Trophoblast cell (in vitro differentiated cells and primary cell): ENCODE measurements at regions not wholly inside any gene's neighbourhood (a gene's known extent, or its start where the extent isn't known, plus 50 kb on each side); places are given as distances from the start of the nearest gene placed in this dataset.

ENCODE experiments used
- DNase-seq, 2 donors: peaks; one replicate each; pipeline ENCODE4 v3.0.0-alpha.2; 2016
- H2AFZ ChIP-seq: 2 replicates; pipeline ENCODE4 v1.6.1; 2013; ENCODE audit warnings: low read length, moderate library complexity, mild to moderate bottlenecking; ENCODE audit not compliant: insufficient read depth, poor library complexity
- H2AK5ac ChIP-seq: 2 replicates; pipeline ENCODE4 v1.6.1; 2013; ENCODE audit warnings: mild to moderate bottlenecking, low read length
- H2BK120ac ChIP-seq: 2 replicates; pipeline ENCODE4 v1.6.1; 2013; ENCODE audit warnings: low read length, mild to moderate bottlenecking, moderate library complexity; ENCODE audit not compliant: insufficient read depth, poor library complexity
- H2BK12ac ChIP-seq: 2 replicates; pipeline ENCODE4 v1.6.1; 2013; ENCODE audit warnings: mild to moderate bottlenecking, low read length, moderate library complexity
- H2BK5ac ChIP-seq: 2 replicates; pipeline ENCODE4 v1.6.1; 2013; ENCODE audit warnings: low read length, low read depth, moderate library complexity, mild to moderate bottlenecking; ENCODE audit not compliant: poor library complexity
- H3K14ac ChIP-seq: 2 replicates; pipeline ENCODE4 v1.6.1; 2013; ENCODE audit warnings: mild to moderate bottlenecking, low read length
- H3K18ac ChIP-seq: 2 replicates; pipeline ENCODE4 v1.6.1; 2013; ENCODE audit warnings: mild to moderate bottlenecking, low read length
- H3K23ac ChIP-seq: 2 replicates; pipeline ENCODE4 v1.6.1; 2013; ENCODE audit warnings: low read length
- H3K27ac ChIP-seq: 2 replicates; pipeline ENCODE4 v1.5.1; 2013; ENCODE audit warnings: low read depth, mild to moderate bottlenecking, inconsistent platforms, low read length, moderate library complexity
- H3K27me3 ChIP-seq: 2 replicates; pipeline ENCODE4 v1.6.1; 2013; ENCODE audit warnings: inconsistent platforms, mild to moderate bottlenecking, low read length, moderate library complexity; ENCODE audit not compliant: insufficient read depth
- H3K36me3 ChIP-seq, 2 experiments: 1 replicate in 1 of 2; 2 replicates in 1 of 2; pipeline ENCODE4 v1.6.1; 2013; ENCODE audit warnings: low read length in 2 of 2, mild to moderate bottlenecking in 2 of 2, moderate library complexity in 1 of 2; ENCODE audit not compliant: insufficient read depth in 2 of 2, control insufficient read depth in 1 of 2
- H3K4ac ChIP-seq: 2 replicates; pipeline ENCODE4 v1.6.1; 2013; ENCODE audit warnings: low read depth, mild to moderate bottlenecking, low read length, moderate library complexity
- H3K4me1 ChIP-seq, 2 experiments: 1 replicate in 1 of 2; 2 replicates in 1 of 2; pipeline ENCODE4 v1.6.1; 2013; ENCODE audit warnings: low read length in 2 of 2, mild to moderate bottlenecking in 2 of 2, moderate library complexity in 1 of 2; ENCODE audit not compliant: insufficient read depth in 2 of 2, control insufficient read depth in 1 of 2
- H3K4me2 ChIP-seq: 2 replicates; pipeline ENCODE4 v1.6.1; 2013; ENCODE audit warnings: inconsistent platforms, mild to moderate bottlenecking, low read length, moderate library complexity
- H3K4me3 ChIP-seq: 2 replicates; pipeline ENCODE4 v1.5.1; 2013; ENCODE audit warnings: mild to moderate bottlenecking, low read depth, low read length, inconsistent platforms
- H3K79me1 ChIP-seq: one replicate; pipeline ENCODE4 v1.6.1; 2013; ENCODE audit warnings: low read length
- H3K79me2 ChIP-seq: 2 replicates; pipeline ENCODE4 v1.6.1; 2013; ENCODE audit warnings: low read length, mild to moderate bottlenecking; ENCODE audit not compliant: control insufficient read depth, insufficient read depth, poor library complexity
- H3K9ac ChIP-seq: 2 replicates; pipeline ENCODE4 v1.6.1; 2013; ENCODE audit warnings: mild to moderate bottlenecking, low read length
- H3K9me3 ChIP-seq: 2 replicates; pipeline ENCODE4 v1.6.1; 2013; ENCODE audit warnings: low read depth, mild to moderate bottlenecking, control low read depth, inconsistent platforms, low read length; ENCODE audit not compliant: insufficient read depth
- H4K12ac ChIP-seq: 2 replicates; pipeline ENCODE4 v1.6.1; 2013; ENCODE audit warnings: low read depth, mild to moderate bottlenecking, low read length, moderate library complexity
- H4K8ac ChIP-seq: 2 replicates; pipeline ENCODE4 v1.6.1; 2013; ENCODE audit warnings: low read depth, mild to moderate bottlenecking, low read length, moderate library complexity
- H4K91ac ChIP-seq: one replicate; pipeline ENCODE4 v1.6.1; 2013; ENCODE audit warnings: low read depth, mild to moderate bottlenecking, low read length, moderate library complexity
- WGBS: extraction: QIAGEN DNeasy Blood & Tissue Kit; methylation state at CpG from one replicate; pipeline ENCODE4 v1.1.7; 2013; ENCODE audit warnings: missing lambda C conversion rate; ENCODE audit not compliant: insufficient read length, insufficient coverage; ENCODE audit errors: extremely low coverage; 5-methylcytosine and 5-hydroxymethylcytosine counted together

- H3K4ac ChIP-seq: no peak overlapping the region
- no CpG with 5 or more reads among the region's 2 CpGs for whole genome bisulfite sequencing
- H2BK120ac ChIP-seq: no peak overlapping the region
- no peak overlapping the region for H3K4me3 ChIP-seq
- no peak overlapping the region for H3K18ac ChIP-seq
- no peaks in the 10 kb centered on the region for H3K9me3 ChIP-seq
- H3K27ac ChIP-seq: peak overlapping the region; percentile 70
- no peak overlapping the region for H2AFZ ChIP-seq
- no peak overlapping the region for H4K8ac ChIP-seq
- H3K79me1 ChIP-seq: peaks cover 16% of the 10 kb centered on the region
- no peaks in the 10 kb centered on the region for H3K36me3 ChIP-seq
- H3K4me2 ChIP-seq: no peak overlapping the region
- H2BK12ac ChIP-seq: no peak overlapping the region
- H3K79me2 ChIP-seq: no peaks in the 10 kb centered on the region
- H3K4me1 ChIP-seq: peaks cover 2 to 10% of the 10 kb centered on the region in 2 experiments
- H2BK5ac ChIP-seq: no peak overlapping the region
- H4K91ac ChIP-seq: no peak overlapping the region
- H4K12ac ChIP-seq: no peak overlapping the region
- H3K9ac ChIP-seq: no peak overlapping the region
- H2AK5ac ChIP-seq: no peak overlapping the region
- no peaks in the 10 kb centered on the region for H3K27me3 ChIP-seq
- no peak overlapping the region for H3K14ac ChIP-seq
- DNase-seq: peak; percentile 66 to 80
- no peak overlapping the region for H3K23ac ChIP-seq
These were observed 102.4 kb downstream of the EFNB2 start for GRCh38 chr13:106433066-106433465.

GRCh38 chr13:106432636-106433035 is 102.8 kb downstream of the EFNB2 start:
- Histone ChIP-seq H2AFZ (no peak overlapping the region), H3K27me3 (no peaks in the 10 kb centered on the region), H2BK12ac (no peak overlapping the region), H3K4me2 (no peak overlapping the region), H3K36me3 (no peaks in the 10 kb centered on the region), H3K23ac (no peak overlapping the region), H3K79me2 (no peaks in the 10 kb centered on the region), H4K8ac (no peak overlapping the region), H3K79me1 (peaks cover 16% of the 10 kb centered on the region), H3K14ac (no peak overlapping the region), H3K9me3 (no peaks in the 10 kb centered on the region), H4K12ac (no peak overlapping the region), H3K9ac (no peak overlapping the region), H3K4ac (no peak overlapping the region), H3K18ac (no peak overlapping the region), H3K4me3 (no peak overlapping the region), H2BK120ac (no peak overlapping the region), H3K4me1 (peaks cover 2 to 10% of the 10 kb centered on the region in 2 experiments), H3K27ac (peak overlapping the region; percentile 58), H2BK5ac (no peak overlapping the region), H2AK5ac (no peak overlapping the region), H4K91ac (no peak overlapping the region)
- WGBS: no CpG with 5 or more reads among the region's 3 CpGs
- DNase-seq: peak; percentile 62 to 81

GRCh38 chr13:106426909-106427308 is 108.6 kb downstream of the EFNB2 start:
- no CpG with 5 or more reads among the region's 4 CpGs for WGBS
- no peak overlapping the region for H3K14ac ChIP-seq

GRCh38 chr13:106425661-106426060 is 109.8 kb downstream of the EFNB2 start:
- no peaks in the 10 kb centered on the region for H3K79me2 ChIP-seq
- H2BK12ac ChIP-seq: peak overlapping the region; percentile 25
- H2AFZ ChIP-seq: peak overlapping the region; percentile 17
- H2AK5ac ChIP-seq: peak overlapping the region; percentile 97
- no peak overlapping the region for H3K4me3 ChIP-seq
- peaks cover 8 to 14% of the 10 kb centered on the region in 2 experiments for H3K4me1 ChIP-seq
- no peak overlapping the region for H2BK5ac ChIP-seq
- no CpG with 5 or more reads among the region's 17 CpGs for WGBS
- H3K79me1 ChIP-seq: peaks cover 17% of the 10 kb centered on the region
- no peaks in the 10 kb centered on the region for H3K36me3 ChIP-seq
- no peak overlapping the region for H4K8ac ChIP-seq
- DNase-seq: no peak
- no peak overlapping the region for H3K4ac ChIP-seq
- H2BK120ac ChIP-seq: no peak overlapping the region
- no peaks in the 10 kb centered on the region for H3K27me3 ChIP-seq
- no peak overlapping the region for H3K9ac ChIP-seq
- H4K12ac ChIP-seq: no peak overlapping the region
- H3K14ac ChIP-seq: no peak overlapping the region
- H3K23ac ChIP-seq: no peak overlapping the region
- no peak overlapping the region for H3K18ac ChIP-seq
- peak overlapping the region; percentile 79 for H4K91ac ChIP-seq
- H3K27ac ChIP-seq: no peak overlapping the region
- no peak overlapping the region for H3K4me2 ChIP-seq
- no peaks in the 10 kb centered on the region for H3K9me3 ChIP-seq

More at GRCh38 chr13:106426909-106427308, 108.6 kb downstream of the EFNB2 start:
- Histone ChIP-seq H3K4me3 (no peak overlapping the region), H3K36me3 (no peaks in the 10 kb centered on the region), H2BK12ac (peak overlapping the region; percentile 21), H3K79me1 (peaks cover 24% of the 10 kb centered on the region), H3K9me3 (no peaks in the 10 kb centered on the region), H3K4me1 (peaks cover 8 to 14% of the 10 kb centered on the region in 2 experiments), H3K79me2 (no peaks in the 10 kb centered on the region), H2BK120ac (peak overlapping the region; percentile 10), H2AK5ac (no peak overlapping the region), H3K18ac (no peak overlapping the region), H2AFZ (no peak overlapping the region), H3K27ac (no peak overlapping the region), H3K27me3 (no peaks in the 10 kb centered on the region), H4K12ac (no peak overlapping the region), H3K4me2 (no peak overlapping the region), H3K9ac (no peak overlapping the region), H3K23ac (no peak overlapping the region), H4K8ac (no peak overlapping the region), H3K4ac (no peak overlapping the region), H2BK5ac (peak overlapping the region; percentile 8), H4K91ac (no peak overlapping the region)
- DNase-seq: no peak
